GM12801 (cell line): ENCODE measurements at regions not wholly inside any gene's neighbourhood (a gene's known extent, or its start where the extent isn't known, plus 50 kb on each side); places are given as distances from the start of the nearest gene placed in this dataset.

Experiments
- CTCF ChIP-seq: IDR thresholded peaks from one replicate; pipeline ENCODE4 v1.5.1; 2011; ENCODE audit warnings: control low read depth; ENCODE audit not compliant: insufficient read length; ENCODE audit errors: extremely low read depth

GRCh38 chr20:4635781-4636180 is 50.5 kb upstream of the PRNP start:
- no peak for TF ChIP-seq CTCF

- TF ChIP-seq CTCF: no peak
These were observed 50.9 kb upstream of the PRNP start for GRCh38 chr20:4635342-4635741.

GRCh38 chr20:4633780-4634179 is 52.5 kb upstream of the PRNP start:
- no peak for TF ChIP-seq CTCF

GRCh38 chr20:4633379-4633778 is 52.9 kb upstream of the PRNP start:
- TF ChIP-seq CTCF: no peak

- no peak for TF ChIP-seq CTCF
These were observed 53.4 kb upstream of the PRNP start for GRCh38 chr20:4632876-4633275.

GRCh38 chr20:4626228-4626627 is 60.0 kb upstream of the PRNP start:
- no peak for TF ChIP-seq CTCF

GRCh38 chr20:4625687-4626086 is 60.6 kb upstream of the PRNP start:
- no peak for TF ChIP-seq CTCF

GRCh38 chr20:4617484-4617883 is 68.8 kb upstream of the PRNP start:
- no peak for TF ChIP-seq CTCF
